ENCODE measurements at regions not wholly inside any gene's neighbourhood (a gene's known extent, or its start where the extent isn't known, plus 50 kb on each side); places are given as distances from the start of the nearest gene placed in this dataset.

GRCh38 chr1:4213366-4213973, 313.4 kb upstream of the C1orf174 start:
- Histone ChIP-seq H3K27me3 (replicated peaks) (no peaks in the 10 kb centered on the region), H3K27ac (no peak overlapping the region), H3K36me3 (replicated peaks) (no peaks in the 10 kb centered on the region), H3K4me3 (ENCODE audit: low read depth, low read length) (no peak overlapping the region)
- DNase-seq = no peak
- in situ Hi-C loops (cut with HindIII; ENCODE audit: low pct_ligation_motif_present, low sequenced_read_pairs) = no loop called here
- TF ChIP-seq CTCF (IDR thresholded peaks at IDR 0.05; ENCODE audit: low read depth, low read length, missing control alignments) = no peak

- in situ Hi-C loops (cut with HindIII; ENCODE audit: low pct_ligation_motif_present, low sequenced_read_pairs) = no loop called here
- no peak for TF ChIP-seq CTCF (IDR thresholded peaks at IDR 0.05; ENCODE audit: low read depth, low read length, missing control alignments)
- DNase-seq = no peak
- Histone ChIP-seq H3K27me3 (replicated peaks) (no peaks in the 10 kb centered on the region), H3K27ac (no peak overlapping the region), H3K36me3 (replicated peaks) (no peaks in the 10 kb centered on the region), H3K4me3 (ENCODE audit: low read depth, low read length) (no peak overlapping the region)
Observed at GRCh38 chr1:4214826-4215225, 314.8 kb upstream of the C1orf174 start.

- H3K27me3 ChIP-seq (replicated peaks) = no peaks in the 10 kb centered on the region
- no peak overlapping the region for H3K27ac ChIP-seq
- in situ Hi-C loops (cut with HindIII; ENCODE audit: low pct_ligation_motif_present, low sequenced_read_pairs) = no loop called here
- no peak for DNase-seq
- no peak for TF ChIP-seq CTCF (IDR thresholded peaks at IDR 0.05; ENCODE audit: low read depth, low read length, missing control alignments)
- H3K4me3 ChIP-seq (ENCODE audit: low read depth, low read length) = no peak overlapping the region
- H3K36me3 ChIP-seq (replicated peaks) = no peaks in the 10 kb centered on the region
Observed at GRCh38 chr1:4215391-4215790, 315.3 kb upstream of the C1orf174 start.

GRCh38 chr1:4216231-4216630, 316.2 kb upstream of the C1orf174 start:
- Histone ChIP-seq H3K4me3 (ENCODE audit: low read depth, low read length) (no peak overlapping the region), H3K27ac (no peak overlapping the region), H3K36me3 (replicated peaks) (no peaks in the 10 kb centered on the region), H3K27me3 (replicated peaks) (no peaks in the 10 kb centered on the region)
- DNase-seq = no peak
- in situ Hi-C loops (cut with HindIII; ENCODE audit: low pct_ligation_motif_present, low sequenced_read_pairs) = no loop called here
- no peak for TF ChIP-seq CTCF (IDR thresholded peaks at IDR 0.05; ENCODE audit: low read depth, low read length, missing control alignments)

GRCh38 chr1:4218619-4219018, 318.5 kb upstream of the C1orf174 start:
- in situ Hi-C loops (cut with HindIII; ENCODE audit: low pct_ligation_motif_present, low sequenced_read_pairs) = no loop called here
- DNase-seq = no peak
- Histone ChIP-seq H3K27me3 (replicated peaks) (no peaks in the 10 kb centered on the region), H3K36me3 (replicated peaks) (no peaks in the 10 kb centered on the region), H3K27ac (no peak overlapping the region), H3K4me3 (ENCODE audit: low read depth, low read length) (no peak overlapping the region)
- TF ChIP-seq CTCF (IDR thresholded peaks at IDR 0.05; ENCODE audit: low read depth, low read length, missing control alignments) = no peak

- no peaks in the 10 kb centered on the region for H3K27me3 ChIP-seq (replicated peaks)
- in situ Hi-C loops (cut with HindIII; ENCODE audit: low pct_ligation_motif_present, low sequenced_read_pairs) = no loop called here
- H3K36me3 ChIP-seq (replicated peaks) = no peaks in the 10 kb centered on the region
- no peak for DNase-seq
- no peak for TF ChIP-seq CTCF (IDR thresholded peaks at IDR 0.05; ENCODE audit: low read depth, low read length, missing control alignments)
- no peak overlapping the region for H3K4me3 ChIP-seq (ENCODE audit: low read depth, low read length)
- H3K27ac ChIP-seq = no peak overlapping the region
Observed at GRCh38 chr1:4219111-4219510, 319.0 kb upstream of the C1orf174 start.

All from brain microvascular endothelial cell (primary cell).